GM18870 (cell line): ENCODE measurements at regions not wholly inside any gene's neighbourhood (a gene's known extent, or its start where the extent isn't known, plus 50 kb on each side); places are given as distances from the start of the nearest gene placed in this dataset.

Source experiments
- ATAC-seq: cut with Tn5 transposase; IDR thresholded peaks from one replicate; pipeline ENCODE4 v1.9.1; 2021; ENCODE audit warnings: moderate library complexity; ENCODE audit not compliant: unreplicated experiment

DNA sequence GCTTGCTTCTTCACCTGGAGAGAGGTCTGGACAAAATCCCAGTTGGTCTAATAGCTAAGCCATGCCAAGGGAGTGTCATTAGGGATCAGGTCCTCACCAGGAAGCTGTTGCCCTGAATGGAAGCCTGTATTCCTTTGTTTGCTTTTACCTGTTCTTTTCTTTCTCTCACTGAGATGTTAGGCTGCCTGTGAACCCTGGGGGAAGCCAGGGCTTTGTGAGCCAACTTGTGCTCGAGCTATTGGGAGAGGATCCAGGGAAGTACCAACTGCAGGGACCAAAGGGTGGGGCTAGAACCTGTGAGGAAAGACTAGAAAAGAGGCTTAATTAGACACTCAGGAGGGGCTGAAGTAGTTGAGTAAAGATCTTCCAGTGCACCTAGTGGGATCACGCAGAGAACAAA, 451.2 kb upstream of the TLE4 start:
- ATAC-seq: no peak

GRCh38 chr9:79120941-79121340, 450.8 kb upstream of the TLE4 start:
- ATAC-seq: no peak

GRCh38 chr9:79123415-79123814, 448.4 kb upstream of the TLE4 start:
- ATAC-seq: no peak

DNA sequence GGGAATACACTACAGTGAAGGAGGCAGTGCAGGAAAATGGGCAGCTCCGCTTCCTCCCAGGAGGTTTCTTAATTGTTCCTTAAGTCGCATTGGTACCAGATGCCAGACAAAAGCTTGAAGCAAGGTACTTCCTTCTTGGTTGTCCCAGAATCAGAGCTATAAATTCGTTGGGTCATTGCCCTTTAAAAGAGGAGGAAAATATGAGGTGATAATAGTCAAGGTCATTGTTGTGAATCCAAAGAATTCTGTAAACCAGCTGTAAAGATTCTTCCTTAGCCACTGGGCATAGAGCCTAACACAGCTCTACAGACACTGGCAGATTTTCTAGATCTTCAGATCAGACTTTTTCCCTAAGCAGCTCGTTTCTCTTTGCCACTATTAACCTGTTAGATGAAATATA, 444.1 kb upstream of the TLE4 start:
- ATAC-seq: no peak

- ATAC-seq: no peak
Measured at GRCh38 chr9:79129865-79130480, 441.8 kb upstream of the TLE4 start.

DNA sequence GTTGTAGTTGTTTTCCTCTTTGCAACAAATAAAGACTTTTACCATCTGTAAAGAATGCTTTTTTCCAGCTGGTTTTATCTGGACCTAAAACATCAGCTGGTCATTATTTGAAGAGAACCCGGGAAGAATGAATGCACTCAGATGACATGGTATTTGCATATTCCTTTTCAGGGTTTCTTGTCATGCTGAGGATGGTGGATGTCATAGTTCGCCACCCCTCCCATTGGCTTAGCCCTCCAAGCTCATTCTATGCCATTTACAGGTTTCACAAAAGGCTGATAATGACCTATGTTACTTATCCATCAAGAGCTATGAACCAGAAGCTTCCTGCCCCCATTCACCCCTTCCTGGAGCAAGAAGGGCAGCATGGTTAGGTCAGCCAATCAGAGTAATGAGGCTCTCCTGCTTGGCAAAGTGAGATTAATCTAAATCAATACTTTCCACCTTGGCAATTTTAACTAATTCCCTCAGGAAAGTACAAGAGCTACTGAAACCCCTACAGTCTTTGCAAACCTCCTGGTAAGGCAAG, 440.5 kb upstream of the TLE4 start:
- no peak for ATAC-seq

DNA sequence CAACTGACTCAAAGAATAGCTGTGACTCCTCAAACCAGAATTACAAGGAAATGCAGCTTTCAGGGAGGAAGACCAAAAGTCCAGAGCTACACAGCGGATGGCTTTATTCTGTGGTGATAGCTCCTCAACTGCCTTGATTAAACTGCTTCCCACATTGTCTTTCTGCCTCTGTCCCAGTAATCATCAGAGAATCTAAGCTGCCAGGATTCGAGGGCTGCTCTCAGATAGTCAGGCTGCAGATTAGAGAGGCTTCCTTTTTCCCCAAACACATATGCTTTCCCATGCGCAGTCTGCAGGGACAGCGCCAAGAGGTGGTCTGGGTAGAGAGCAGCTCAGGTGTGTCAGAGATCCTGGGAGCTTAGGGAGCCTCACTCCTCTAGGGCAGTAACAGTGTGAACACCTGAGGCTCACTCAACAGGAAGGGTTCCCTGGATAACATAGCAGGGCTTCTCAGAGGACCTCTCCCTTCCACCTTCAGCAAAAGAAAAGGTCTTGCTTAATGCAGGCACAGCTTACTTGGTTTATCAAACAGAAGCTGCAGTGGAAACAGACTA, 439.9 kb upstream of the TLE4 start:
- no peak for ATAC-seq

DNA sequence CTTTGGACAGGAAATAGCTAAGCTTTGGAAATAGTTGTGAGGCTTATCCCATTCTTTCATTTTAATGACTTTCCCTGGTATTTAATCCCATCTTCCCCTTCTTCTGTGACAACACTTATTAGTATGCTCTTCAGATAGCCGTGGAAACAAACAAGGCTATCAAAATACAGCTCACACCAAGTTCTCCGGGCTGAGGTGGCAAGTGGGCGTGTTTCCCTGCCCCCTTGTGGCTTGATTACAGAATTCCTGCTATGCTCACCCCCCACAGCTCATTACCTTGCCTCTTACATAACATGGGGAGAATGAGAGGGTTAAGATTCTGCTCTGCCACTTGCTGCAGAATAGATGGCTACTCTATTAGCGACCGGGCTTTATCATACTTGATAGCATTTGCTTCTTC, 437.1 kb upstream of the TLE4 start:
- ATAC-seq: no peak

DNA sequence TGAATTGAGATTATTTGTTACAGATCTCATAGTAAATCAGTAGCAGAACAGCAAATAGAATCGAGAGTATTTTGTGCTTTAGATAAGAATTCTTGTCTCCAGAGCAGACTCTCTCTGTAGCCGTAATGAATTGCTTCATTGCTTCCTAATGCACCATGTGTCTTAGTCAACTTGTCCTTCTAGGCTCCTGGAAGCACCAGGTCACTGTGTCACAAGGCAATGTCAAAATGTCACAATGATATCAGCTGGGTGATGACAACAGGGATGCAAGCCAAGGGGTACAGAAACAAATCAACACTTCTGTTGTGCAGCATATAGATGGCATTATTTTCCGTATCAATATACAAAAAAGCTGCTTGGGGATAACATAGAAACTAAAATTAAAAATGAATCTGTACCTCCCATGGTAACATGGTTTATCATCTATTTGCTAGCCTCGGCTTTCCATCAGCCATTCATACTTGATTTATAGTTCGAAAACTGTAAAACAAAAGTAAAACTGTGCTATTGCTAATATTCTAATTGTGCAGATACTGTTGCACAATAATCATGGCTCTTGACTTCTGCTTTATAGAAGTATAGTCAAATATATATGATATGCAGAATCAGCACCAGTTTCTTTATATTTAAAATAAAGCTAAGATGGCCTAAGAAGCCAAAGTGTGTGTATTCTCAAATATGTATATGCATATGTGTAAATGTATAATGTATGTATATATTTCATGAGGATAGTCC, 435.9 kb upstream of the TLE4 start:
- ATAC-seq: no peak

DNA sequence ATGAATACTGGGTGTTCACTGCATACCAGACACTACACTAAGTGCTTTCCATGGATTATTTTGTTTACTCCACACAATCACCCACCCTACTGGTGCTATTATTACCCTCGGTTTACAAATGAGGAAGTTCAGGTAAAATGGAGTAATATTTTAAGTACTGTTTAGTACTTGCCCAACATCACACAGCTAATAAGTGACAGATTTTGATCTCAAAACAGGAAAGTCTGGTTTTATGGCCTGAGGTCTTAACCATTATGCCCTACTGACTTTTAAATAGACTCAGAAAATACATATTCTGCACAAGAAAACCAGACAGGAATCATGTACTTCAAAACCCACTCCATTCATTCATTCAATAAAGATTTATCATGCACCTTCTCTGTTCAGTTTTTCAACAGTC, 431.0 kb upstream of the TLE4 start:
- no peak for ATAC-seq

DNA sequence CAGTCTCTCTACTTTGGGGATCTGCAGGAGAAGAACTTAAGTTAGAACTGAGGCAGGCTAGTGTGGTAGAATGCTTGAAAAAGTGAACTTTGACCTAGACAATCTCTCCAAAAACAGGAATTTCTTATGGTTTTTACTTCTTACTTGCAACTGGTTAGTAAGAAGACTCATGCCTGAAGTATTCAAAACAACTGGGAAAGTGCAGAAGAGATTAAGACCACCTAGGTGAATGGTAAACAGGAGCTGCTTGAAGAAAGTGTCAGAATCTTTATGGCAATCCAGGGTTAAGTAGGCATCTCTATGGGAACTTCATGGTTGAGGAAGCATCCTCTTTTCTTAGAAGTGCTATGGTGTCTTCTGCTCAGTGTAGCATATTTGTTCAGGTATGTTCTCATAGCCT, 428.6 kb upstream of the TLE4 start:
- no peak for ATAC-seq

DNA sequence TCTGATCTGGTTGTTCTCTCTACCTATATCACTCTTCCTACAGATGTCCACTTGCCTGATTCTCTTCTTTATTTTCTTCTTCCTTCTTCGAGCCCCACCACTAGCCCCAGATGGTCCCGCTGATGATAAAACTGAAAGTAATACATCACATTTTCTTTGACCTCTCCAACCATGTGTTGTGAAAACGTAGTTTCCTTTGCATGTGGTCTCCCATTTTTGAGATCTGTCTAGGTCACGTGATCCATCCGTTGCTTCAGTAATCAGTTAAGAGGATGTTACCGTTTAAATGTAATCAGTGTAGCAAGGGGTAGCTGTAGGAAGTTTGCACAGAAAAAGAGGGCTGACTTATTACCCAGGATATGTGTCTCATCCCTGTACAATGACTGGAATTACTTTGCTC, 426.3 kb upstream of the TLE4 start:
- ATAC-seq: no peak

DNA sequence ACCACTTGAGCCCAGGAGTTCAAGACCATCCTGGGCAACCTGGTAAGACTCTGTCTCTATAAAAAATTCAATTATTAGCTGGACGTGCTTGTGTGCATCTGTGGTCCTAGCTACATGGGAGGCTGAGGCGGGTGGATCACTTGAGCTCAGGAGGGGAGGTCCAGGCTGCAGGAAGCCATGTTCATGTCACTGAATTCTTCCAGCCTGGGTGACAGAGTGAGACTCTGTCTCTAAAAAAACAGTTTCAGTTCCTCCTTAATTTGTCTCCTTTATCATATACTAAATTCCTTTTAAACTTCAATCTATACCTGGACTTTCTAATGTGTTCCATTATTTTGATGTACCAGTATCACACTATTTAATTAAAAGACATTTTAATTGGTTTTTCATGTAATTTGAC, 422.2 kb upstream of the TLE4 start:
- ATAC-seq: no peak

DNA sequence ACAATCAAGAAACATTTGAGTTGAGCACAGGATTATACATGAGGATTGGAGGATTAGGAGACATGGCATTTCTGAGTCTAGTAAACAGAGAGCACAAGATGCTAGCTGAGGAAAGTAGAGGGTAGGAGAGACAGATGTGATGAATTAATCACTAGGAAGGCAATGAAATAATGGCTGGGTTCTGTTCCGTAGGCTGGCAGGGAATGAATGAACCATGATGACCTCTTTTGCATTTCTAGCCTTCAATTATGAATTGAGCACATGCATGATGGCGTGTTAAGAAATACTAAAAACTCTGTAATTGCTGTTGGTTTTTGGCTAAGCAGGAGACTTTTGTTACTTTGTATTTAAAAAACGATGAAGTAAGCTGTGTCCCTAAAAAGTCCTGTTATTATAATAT, 420.0 kb upstream of the TLE4 start:
- ATAC-seq: no peak

DNA sequence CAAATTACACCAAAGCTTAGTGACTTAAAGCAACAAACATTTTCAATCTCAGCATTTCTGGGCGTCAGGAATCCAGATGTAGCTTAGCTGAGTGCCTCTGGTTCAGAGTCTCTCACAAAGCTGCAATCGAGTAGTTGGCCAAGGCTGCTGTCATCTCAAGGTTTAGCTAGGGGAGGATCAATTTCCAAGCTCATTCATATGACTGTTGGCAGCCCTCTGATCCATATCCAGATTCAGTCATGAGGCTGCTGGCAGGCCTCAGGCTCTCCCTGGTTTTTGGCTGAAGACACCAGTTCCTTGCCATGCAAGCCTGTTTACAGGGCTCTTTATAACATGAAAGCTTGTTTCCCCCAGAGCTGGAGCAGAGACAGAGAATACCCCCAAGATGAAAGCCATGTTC, 419.5 kb upstream of the TLE4 start:
- no peak for ATAC-seq

DNA sequence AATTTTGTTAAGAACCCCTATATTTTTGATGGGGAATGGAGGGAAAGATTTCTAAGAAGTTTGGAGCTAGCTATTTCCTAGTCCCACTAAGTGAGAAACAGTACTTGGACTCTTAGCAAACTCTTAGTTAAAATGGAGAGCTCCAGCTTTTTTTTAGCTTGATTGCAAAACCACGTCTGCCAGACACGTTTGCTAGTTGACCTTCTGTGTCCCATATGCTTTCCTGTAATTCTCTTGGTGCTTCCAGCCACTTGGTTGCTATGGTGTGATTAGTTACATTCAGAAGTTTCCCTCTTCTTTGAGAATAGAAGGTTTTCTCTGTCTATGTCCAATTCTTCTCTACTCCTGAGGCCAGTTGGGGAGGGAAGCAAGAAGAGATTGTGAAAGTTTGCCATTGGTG, 417.0 kb upstream of the TLE4 start:
- no peak for ATAC-seq

DNA sequence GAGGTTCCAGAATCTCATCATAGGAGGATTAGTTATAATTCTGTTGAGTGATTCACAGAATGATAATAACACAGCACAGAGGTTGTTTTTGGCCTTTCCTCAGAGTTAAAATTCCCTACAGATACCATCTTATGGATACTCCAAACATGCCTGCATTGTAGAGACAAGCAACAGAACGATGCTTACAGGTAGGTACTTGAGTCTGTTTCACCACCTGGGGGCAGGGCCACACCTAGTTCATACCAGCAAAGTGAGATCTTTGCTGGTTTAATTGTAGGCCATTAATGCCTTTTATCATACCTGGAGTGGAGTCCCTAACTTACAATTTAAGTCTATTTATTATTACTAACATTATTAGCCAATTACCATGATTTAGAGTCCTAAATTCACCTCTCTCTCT, 416.5 kb upstream of the TLE4 start:
- no peak for ATAC-seq

- no peak for ATAC-seq
Measured at GRCh38 chr9:79163544-79163943, 408.2 kb upstream of the TLE4 start.

GRCh38 chr9:79164406-79164805, 407.4 kb upstream of the TLE4 start:
- ATAC-seq: no peak

- ATAC-seq: no peak
Measured at GRCh38 chr9:79165020-79165780, 406.6 kb upstream of the TLE4 start.

DNA sequence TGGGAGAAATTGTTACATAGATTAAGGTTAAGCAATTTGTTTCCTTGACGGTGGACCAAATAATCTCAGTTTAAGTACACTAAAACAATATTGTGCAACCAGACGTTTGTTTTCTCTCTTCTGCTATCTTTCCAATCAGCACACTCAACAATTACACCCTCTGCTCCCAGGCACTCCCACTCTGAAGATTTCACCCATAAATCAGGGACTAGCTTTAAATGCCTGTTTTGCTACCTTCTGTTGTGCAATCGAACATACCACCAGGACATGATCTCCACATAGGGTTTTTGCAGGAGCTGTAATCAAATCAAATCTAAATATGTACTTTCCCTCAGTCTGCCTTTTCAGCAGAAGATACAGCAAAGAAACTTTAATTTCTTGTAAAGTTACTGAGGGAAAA, 405.8 kb upstream of the TLE4 start:
- no peak for ATAC-seq

GRCh38 chr9:79170643-79171042, 401.1 kb upstream of the TLE4 start:
- ATAC-seq: no peak
